ENCODE measurements at regions not wholly inside any gene's neighbourhood (a gene's known extent, or its start where the extent isn't known, plus 50 kb on each side); places are given as distances from the start of the nearest gene placed in this dataset.

GRCh38 chr1:106621853-106622252 lies 434.6 kb upstream of the PRMT6 start:
- DNase-seq = no peak

GRCh38 chr1:106637566-106637965 lies 418.9 kb upstream of the PRMT6 start:
- DNase-seq = no peak

GRCh38 chr1:106646261-106646784 lies 410.2 kb upstream of the PRMT6 start:
- no peak for DNase-seq

GRCh38 chr1:106646816-106647215 lies 409.7 kb upstream of the PRMT6 start:
- DNase-seq = no peak

GRCh38 chr1:106651028-106651762 lies 405.3 kb upstream of the PRMT6 start:
- DNase-seq = no peak

- DNase-seq = no peak
These were observed 396.8 kb upstream of the PRMT6 start for GRCh38 chr1:106659490-106660244.

GRCh38 chr1:106675558-106675957 lies 380.9 kb upstream of the PRMT6 start:
- DNase-seq = no peak

- DNase-seq = no peak
These were observed 380.5 kb upstream of the PRMT6 start for GRCh38 chr1:106676021-106676420.

GRCh38 chr1:106677181-106677580 lies 379.3 kb upstream of the PRMT6 start:
- DNase-seq = no peak

GRCh38 chr1:106677721-106678120 lies 378.8 kb upstream of the PRMT6 start:
- DNase-seq = no peak

- DNase-seq = no peak
These were observed 378.0 kb upstream of the PRMT6 start for GRCh38 chr1:106678279-106679050.

- DNase-seq = no peak
These were observed 376.3 kb upstream of the PRMT6 start for GRCh38 chr1:106680216-106680615.

- DNase-seq = no peak
These were observed 375.6 kb upstream of the PRMT6 start for GRCh38 chr1:106680776-106681344.

GRCh38 chr1:106681939-106682522 lies 374.4 kb upstream of the PRMT6 start:
- DNase-seq = no peak

GRCh38 chr1:106688446-106688845 lies 368.0 kb upstream of the PRMT6 start:
- DNase-seq = no peak

GRCh38 chr1:106698660-106699059 lies 357.8 kb upstream of the PRMT6 start:
- no peak for DNase-seq

- DNase-seq = no peak
These were observed 357.0 kb upstream of the PRMT6 start for GRCh38 chr1:106699433-106699832.

- no peak for DNase-seq
These were observed 356.3 kb upstream of the PRMT6 start for GRCh38 chr1:106700211-106700610.

- DNase-seq = no peak
These were observed 350.5 kb upstream of the PRMT6 start for GRCh38 chr1:106705971-106706370.

GRCh38 chr1:106717591-106717990 lies 338.9 kb upstream of the PRMT6 start:
- DNase-seq = no peak

GRCh38 chr1:106721790-106722189 lies 334.7 kb upstream of the PRMT6 start:
- no peak for DNase-seq

- DNase-seq = no peak
These were observed 334.0 kb upstream of the PRMT6 start for GRCh38 chr1:106722466-106722865.

GRCh38 chr1:106727171-106727570 lies 329.3 kb upstream of the PRMT6 start:
- DNase-seq = no peak
